Endothelial cell (in vitro differentiated cells): ENCODE measurements at regions not wholly inside any gene's neighbourhood (a gene's known extent, or its start where the extent isn't known, plus 50 kb on each side); places are given as distances from the start of the nearest gene placed in this dataset.

Experiments used
- DNase-seq: peaks from one replicate; pipeline ENCODE4 v3.0.0; 2021; ENCODE audit warnings: low spot score
- H3K27ac Mint-ChIP-seq: one replicate; pipeline ENCODE4 v1.8.0; 2021; ENCODE audit warnings: mixed read lengths, inconsistent platforms; ENCODE audit not compliant: unreplicated experiment
- H3K27me3 Mint-ChIP-seq: one replicate; pipeline ENCODE4 v1.8.0; 2021; ENCODE audit warnings: mild to moderate bottlenecking, moderate library complexity, mixed read lengths, inconsistent platforms; ENCODE audit not compliant: unreplicated experiment
- H3K36me3 Mint-ChIP-seq: one replicate; pipeline ENCODE4 v1.8.0; 2021; ENCODE audit warnings: mild to moderate bottlenecking, low read depth, mixed read lengths, inconsistent platforms; ENCODE audit not compliant: unreplicated experiment
- H3K4me1 Mint-ChIP-seq: one replicate; pipeline ENCODE4 v1.8.0; 2021; ENCODE audit warnings: mild to moderate bottlenecking, mixed read lengths, inconsistent platforms; ENCODE audit not compliant: unreplicated experiment
- H3K4me3 Mint-ChIP-seq: one replicate; pipeline ENCODE4 v1.8.0; 2021; ENCODE audit warnings: mild to moderate bottlenecking, mixed read lengths, inconsistent platforms; ENCODE audit not compliant: unreplicated experiment
- H3K9me3 Mint-ChIP-seq: one replicate; pipeline ENCODE4 v1.8.0; 2021; ENCODE audit warnings: mixed read lengths, inconsistent platforms; ENCODE audit not compliant: unreplicated experiment
- CTCF ChIP-seq: fragments of 200-600 bp; sonication (generic); IDR thresholded peaks from one replicate; pipeline ENCODE4 v1.5.0; 2021; ENCODE audit warnings: antibody characterized with exemption; ENCODE audit not compliant: unreplicated experiment

GRCh38 chr13:86383151-86383550, 583.9 kb upstream of the SLITRK6 start:
- no peaks in the 10 kb centered on the region for H3K27me3 Mint-ChIP-seq
- no peak for DNase-seq
- no peak for TF ChIP-seq CTCF

GRCh38 chr13:86383561-86383960, 584.3 kb upstream of the SLITRK6 start:
- no peaks in the 10 kb centered on the region for H3K36me3 Mint-ChIP-seq
- no peaks in the 10 kb centered on the region for H3K4me1 Mint-ChIP-seq
- no peak for DNase-seq
- no peaks in the 10 kb centered on the region for H3K9me3 Mint-ChIP-seq
- no peak overlapping the region for H3K4me3 Mint-ChIP-seq
- TF ChIP-seq CTCF = no peak
- H3K27ac Mint-ChIP-seq = no peak overlapping the region
- no peaks in the 10 kb centered on the region for H3K27me3 Mint-ChIP-seq

More at GRCh38 chr13:86383151-86383550, 583.9 kb upstream of the SLITRK6 start:
- Mint-ChIP-seq H3K9me3 (no peaks in the 10 kb centered on the region), H3K4me1 (no peaks in the 10 kb centered on the region), H3K27ac (no peak overlapping the region), H3K36me3 (no peaks in the 10 kb centered on the region), H3K4me3 (no peak overlapping the region)

GRCh38 chr13:86397635-86398034, 598.4 kb upstream of the SLITRK6 start:
- no peak overlapping the region for H3K27ac Mint-ChIP-seq

GRCh38 chr13:86399572-86399971, 600.4 kb upstream of the SLITRK6 start:
- Mint-ChIP-seq H3K27ac (no peak overlapping the region), H3K4me1 (no peaks in the 10 kb centered on the region)
- TF ChIP-seq CTCF = no peak

More at GRCh38 chr13:86397635-86398034, 598.4 kb upstream of the SLITRK6 start:
- no peak for TF ChIP-seq CTCF
- Mint-ChIP-seq H3K9me3 (no peaks in the 10 kb centered on the region), H3K4me1 (no peaks in the 10 kb centered on the region), H3K4me3 (no peak overlapping the region), H3K27me3 (no peaks in the 10 kb centered on the region), H3K36me3 (no peaks in the 10 kb centered on the region)
- no peak for DNase-seq

GRCh38 chr13:86402500-86402899, 603.3 kb upstream of the SLITRK6 start:
- Mint-ChIP-seq H3K4me3 (no peak overlapping the region), H3K36me3 (no peaks in the 10 kb centered on the region), H3K9me3 (no peaks in the 10 kb centered on the region), H3K4me1 (no peaks in the 10 kb centered on the region), H3K27ac (no peak overlapping the region), H3K27me3 (no peaks in the 10 kb centered on the region)
- TF ChIP-seq CTCF = no peak
- no peak for DNase-seq

More at GRCh38 chr13:86399572-86399971, 600.4 kb upstream of the SLITRK6 start:
- Mint-ChIP-seq H3K36me3 (no peaks in the 10 kb centered on the region), H3K4me3 (no peak overlapping the region), H3K9me3 (no peaks in the 10 kb centered on the region), H3K27me3 (no peaks in the 10 kb centered on the region)
- DNase-seq = no peak
